SK-N-SH (cell line): ENCODE measurements at regions not wholly inside any gene's neighbourhood (a gene's known extent, or its start where the extent isn't known, plus 50 kb on each side); places are given as distances from the start of the nearest gene placed in this dataset.

Experiments
- CTCF ChIA-PET: fragments of 300-600, 350-600 bp; formaldehyde crosslinking; extraction: SDS; loops from one replicate; lab custom pipeline; 2021; lab: Yijun Ruan, JAX
- POLR2A ChIA-PET: fragments of 350-600 bp; sonication (Branson Sonifier 250); formaldehyde crosslinking; extraction: SDS; loops from one replicate; lab custom pipeline; 2020; ENCODE audit warnings: antibody characterized with exemption, inconsistent platforms; lab: Yijun Ruan, JAX
- DNase-seq: peaks from one replicate; pipeline ENCODE4 v3.0.0; 2012
- H2AFZ ChIP-seq: fragments of 200-600 bp; sonication (generic); 2 replicates; pipeline ENCODE4 v1.8.1; 2016; ENCODE audit warnings: antibody characterized with exemption, mild to moderate bottlenecking, low read depth
- H3F3A ChIP-seq: fragments of 200-600 bp; sonication (generic); replicated peaks from 2 replicates; pipeline ENCODE3; 2016; ENCODE audit warnings: antibody characterized with exemption, mild to moderate bottlenecking; ENCODE audit not compliant: insufficient read depth
- H3K27ac ChIP-seq, 2 experiments: fragments of 200-500 bp in 1 of 2; fragments of 200-600 bp in 1 of 2; sonication (Bioruptor generic) in 1 of 2; sonication (generic), shearing (Covaris generic) in 1 of 2; 2 replicates each; pipeline versions ENCODE4 v1.5.1 to v1.6.1; 2014 to 2016; ENCODE audit warnings: low read depth in 2 of 2, inconsistent platforms in 1 of 2, low read length in 1 of 2, mild to moderate bottlenecking in 1 of 2, mixed read lengths in 1 of 2
- H3K27me3 ChIP-seq: fragments of 200-600 bp; sonication (generic), shearing (Covaris generic); 2 replicates; pipeline ENCODE4 v1.6.1; 2016; ENCODE audit warnings: mixed run types; ENCODE audit not compliant: insufficient read depth
- H3K36me3 ChIP-seq, 2 experiments: fragments of 200-500 bp in 1 of 2; fragments of 200-600 bp in 1 of 2; sonication (Bioruptor generic) in 1 of 2; sonication (generic) in 1 of 2; replicated peaks in 1 of 2; 2 replicates each; pipeline versions ENCODE3 to v1.5.1; 2014 to 2016; ENCODE audit warnings: low read length in 1 of 2, mild to moderate bottlenecking in 1 of 2; ENCODE audit not compliant: insufficient read depth in 2 of 2, control insufficient read depth in 1 of 2
- H3K4me1 ChIP-seq, 2 experiments: fragments of 200-500 bp in 1 of 2; fragments of 200-600 bp in 1 of 2; sonication (Bioruptor generic) in 1 of 2; sonication (generic), shearing (Covaris generic) in 1 of 2; 2 replicates each; pipeline versions ENCODE4 v1.5.1 to v1.6.1; 2014 to 2016; ENCODE audit warnings: low read depth in 1 of 2, low read length in 1 of 2, mixed run types in 1 of 2; ENCODE audit not compliant: insufficient read depth in 2 of 2, control insufficient read depth in 1 of 2
- H3K4me2 ChIP-seq: fragments of 200-600 bp; sonication (generic), shearing (Covaris generic); 2 replicates; pipeline ENCODE4 v1.6.1; 2017; ENCODE audit warnings: mixed run types
- H3K4me3 ChIP-seq, 2 experiments: fragments of 200-500 bp in 1 of 2; fragments of 200-600 bp in 1 of 2; sonication (Bioruptor generic) in 1 of 2; sonication (generic), shearing (Covaris generic) in 1 of 2; 2 replicates each; pipeline versions ENCODE4 v1.5.1 to v1.8.1; 2014 to 2016; ENCODE audit warnings: low read depth in 2 of 2, inconsistent platforms in 1 of 2, low read length in 1 of 2, mild to moderate bottlenecking in 1 of 2, mixed read lengths in 1 of 2, moderate library complexity in 1 of 2
- H3K79me2 ChIP-seq: fragments of 200-600 bp; sonication (generic); 2 replicates; pipeline ENCODE4 v1.8.1; 2017; ENCODE audit warnings: mild to moderate bottlenecking; ENCODE audit not compliant: insufficient read depth
- H3K9ac ChIP-seq: fragments of 200-600 bp; sonication (generic); 2 replicates; pipeline ENCODE4 v1.6.1; 2017; ENCODE audit warnings: mixed run types
- H3K9me2 ChIP-seq: fragments of 200-600 bp; sonication (generic); 2 replicates; pipeline ENCODE4 v1.6.1; 2017; ENCODE audit warnings: mixed run types
- H3K9me3 ChIP-seq: fragments of 200-600 bp; sonication (generic); 2 replicates; pipeline ENCODE4 v1.6.1; 2017; ENCODE audit warnings: mixed run types, mild to moderate bottlenecking, moderate library complexity
- H4K20me1 ChIP-seq: fragments of 200-600 bp; sonication (generic); 2 replicates; pipeline ENCODE4 v1.6.1; 2017; ENCODE audit warnings: mild to moderate bottlenecking, mixed run types; ENCODE audit not compliant: insufficient read depth
- EP300 ChIP-seq, 2 experiments: IDR thresholded peaks; 2 replicates each; pipeline versions ENCODE4 v1.4.0 to v1.6.1; 2012; ENCODE audit warnings: borderline replicate concordance in 1 of 2, low read depth in 1 of 2, low read length in 1 of 2
- FOSL2 ChIP-seq: IDR thresholded peaks from 2 replicates; pipeline ENCODE4 v1.4.0; 2012; ENCODE audit warnings: low read depth, mild to moderate bottlenecking, moderate library complexity, borderline replicate concordance
- FOXJ3 ChIP-seq: sonication (generic); formaldehyde crosslinking; IDR thresholded peaks from 2 replicates; pipeline ENCODE4 v1.5.1; 2020; ENCODE audit warnings: mild to moderate bottlenecking, missing genetic modification reagents
- FOXM1 ChIP-seq: IDR thresholded peaks from 2 replicates; pipeline ENCODE4 v1.4.0; 2012; ENCODE audit warnings: low read depth, mild to moderate bottlenecking
- MEF2A ChIP-seq: IDR thresholded peaks from 2 replicates; pipeline ENCODE4 v1.4.0; 2012; ENCODE audit warnings: low read depth, borderline replicate concordance
- POLR2AphosphoS5 ChIP-seq: IDR thresholded peaks from 2 replicates; pipeline ENCODE4 v1.6.1; 2012; ENCODE audit warnings: low read depth, low read length
- RAD21 ChIP-seq: IDR thresholded peaks from 2 replicates; pipeline ENCODE4 v1.6.1; 2012; ENCODE audit warnings: mild to moderate bottlenecking, low read length
- RFX5 ChIP-seq: IDR thresholded peaks from 2 replicates; pipeline ENCODE4 v1.6.1; 2012; ENCODE audit warnings: mild to moderate bottlenecking, improper control_type of control experiment, low read length
- SMC3 ChIP-seq: IDR thresholded peaks from 2 replicates; pipeline ENCODE4 v1.6.1; 2012; ENCODE audit warnings: low read depth, low read length, improper control_type of control experiment
- TAF1 ChIP-seq: IDR thresholded peaks from 2 replicates; pipeline ENCODE4 v1.6.1; 2012; ENCODE audit warnings: low read depth, mild to moderate bottlenecking, low read length, moderate library complexity, borderline replicate concordance
- TCF12 ChIP-seq: IDR thresholded peaks from 2 replicates; pipeline ENCODE4 v1.4.0; 2012
- TEAD4 ChIP-seq: IDR thresholded peaks from 2 replicates; pipeline ENCODE4 v1.4.0; 2012; ENCODE audit warnings: mild to moderate bottlenecking, borderline replicate concordance; ENCODE audit not compliant: insufficient read depth
- USF1 ChIP-seq: IDR thresholded peaks from 2 replicates; pipeline ENCODE4 v1.4.0; 2012; ENCODE audit warnings: low read depth, borderline replicate concordance
- YY1 ChIP-seq: IDR thresholded peaks from 2 replicates; pipeline ENCODE4 v1.4.0; 2012; ENCODE audit warnings: low read depth, mild to moderate bottlenecking
- WGBS: methylation state at CpG from one replicate; pipeline ENCODE4 v1.1.6; 2017; ENCODE audit warnings: low lambda C conversion rate; 5-methylcytosine and 5-hydroxymethylcytosine counted together
- TF ChIP-seq, protein P1 (sequence below): fragments of 150-350 bp; IDR thresholded peaks from 2 replicates; pipeline ENCODE4 v1.6.1; 2016; ENCODE audit warnings: mild to moderate bottlenecking, low read depth, low read length
- TF ChIP-seq, protein P2 (sequence below): IDR thresholded peaks from 2 replicates; pipeline ENCODE4; 2012
- TF ChIP-seq, protein P3 (sequence below): IDR thresholded peaks from 2 replicates; pipeline ENCODE4 v1.6.1; 2012; ENCODE audit warnings: mild to moderate bottlenecking, low read depth, low read length, moderate library complexity
- TF ChIP-seq, protein P4 (sequence below): IDR thresholded peaks from 2 replicates; pipeline ENCODE4 v1.4.0; 2012; ENCODE audit warnings: low read depth

GRCh38 chr6:147029923-147030322 lies 174.3 kb upstream of the STXBP5 start:
- DNase-seq = no peak
- ChIA-PET POLR2A (no interaction called here), CTCF (interaction anchor here (1.3 kb wide), 1 partner anchor 18 kb away, joined by 3 read pairs; no protein-coding TSS in a partner anchor)
- H3K27me3 ChIP-seq = no peaks in the 10 kb centered on the region
- no peak overlapping the region for H2AFZ ChIP-seq
- no peak overlapping the region for H3K4me3 ChIP-seq
- no peaks in the 10 kb centered on the region for H3K4me1 ChIP-seq
- H3K9me2 ChIP-seq = no peaks in the 10 kb centered on the region
- H3K9ac ChIP-seq = no peak overlapping the region
- H3K36me3 ChIP-seq = no peaks in the 10 kb centered on the region
- H4K20me1 ChIP-seq = no peaks in the 10 kb centered on the region
- no peaks in the 10 kb centered on the region for H3K9me3 ChIP-seq
- TF ChIP-seq TAF1 (no peak), TEAD4 (no peak), SMC3 (no peak), FOSL2 (no peak), MEF2A (no peak), RAD21 (no peak), FOXM1 (no peak), TCF12 (no peak), POLR2AphosphoS5 (no peak), USF1 (no peak), EP300 (IDR thresholded peaks at IDR 0.05; ENCODE audit: borderline replicate concordance in 1 of 2, low read depth in 1 of 2, low read length in 1 of 2) (no peak), YY1 (no peak), FOXJ3 (CRISPR knock-in tag) (no peak), RFX5 (no peak)
- TF ChIP-seq, protein P1, sequence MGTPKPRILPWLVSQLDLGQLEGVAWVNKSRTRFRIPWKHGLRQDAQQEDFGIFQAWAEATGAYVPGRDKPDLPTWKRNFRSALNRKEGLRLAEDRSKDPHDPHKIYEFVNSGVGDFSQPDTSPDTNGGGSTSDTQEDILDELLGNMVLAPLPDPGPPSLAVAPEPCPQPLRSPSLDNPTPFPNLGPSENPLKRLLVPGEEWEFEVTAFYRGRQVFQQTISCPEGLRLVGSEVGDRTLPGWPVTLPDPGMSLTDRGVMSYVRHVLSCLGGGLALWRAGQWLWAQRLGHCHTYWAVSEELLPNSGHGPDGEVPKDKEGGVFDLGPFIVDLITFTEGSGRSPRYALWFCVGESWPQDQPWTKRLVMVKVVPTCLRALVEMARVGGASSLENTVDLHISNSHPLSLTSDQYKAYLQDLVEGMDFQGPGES = no peak
- TF ChIP-seq, protein P2, sequence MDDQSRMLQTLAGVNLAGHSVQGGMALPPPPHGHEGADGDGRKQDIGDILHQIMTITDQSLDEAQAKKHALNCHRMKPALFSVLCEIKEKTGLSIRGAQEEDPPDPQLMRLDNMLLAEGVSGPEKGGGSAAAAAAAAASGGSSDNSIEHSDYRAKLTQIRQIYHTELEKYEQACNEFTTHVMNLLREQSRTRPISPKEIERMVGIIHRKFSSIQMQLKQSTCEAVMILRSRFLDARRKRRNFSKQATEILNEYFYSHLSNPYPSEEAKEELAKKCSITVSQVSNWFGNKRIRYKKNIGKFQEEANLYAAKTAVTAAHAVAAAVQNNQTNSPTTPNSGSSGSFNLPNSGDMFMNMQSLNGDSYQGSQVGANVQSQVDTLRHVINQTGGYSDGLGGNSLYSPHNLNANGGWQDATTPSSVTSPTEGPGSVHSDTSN = no peak
- TF ChIP-seq, protein P3, sequence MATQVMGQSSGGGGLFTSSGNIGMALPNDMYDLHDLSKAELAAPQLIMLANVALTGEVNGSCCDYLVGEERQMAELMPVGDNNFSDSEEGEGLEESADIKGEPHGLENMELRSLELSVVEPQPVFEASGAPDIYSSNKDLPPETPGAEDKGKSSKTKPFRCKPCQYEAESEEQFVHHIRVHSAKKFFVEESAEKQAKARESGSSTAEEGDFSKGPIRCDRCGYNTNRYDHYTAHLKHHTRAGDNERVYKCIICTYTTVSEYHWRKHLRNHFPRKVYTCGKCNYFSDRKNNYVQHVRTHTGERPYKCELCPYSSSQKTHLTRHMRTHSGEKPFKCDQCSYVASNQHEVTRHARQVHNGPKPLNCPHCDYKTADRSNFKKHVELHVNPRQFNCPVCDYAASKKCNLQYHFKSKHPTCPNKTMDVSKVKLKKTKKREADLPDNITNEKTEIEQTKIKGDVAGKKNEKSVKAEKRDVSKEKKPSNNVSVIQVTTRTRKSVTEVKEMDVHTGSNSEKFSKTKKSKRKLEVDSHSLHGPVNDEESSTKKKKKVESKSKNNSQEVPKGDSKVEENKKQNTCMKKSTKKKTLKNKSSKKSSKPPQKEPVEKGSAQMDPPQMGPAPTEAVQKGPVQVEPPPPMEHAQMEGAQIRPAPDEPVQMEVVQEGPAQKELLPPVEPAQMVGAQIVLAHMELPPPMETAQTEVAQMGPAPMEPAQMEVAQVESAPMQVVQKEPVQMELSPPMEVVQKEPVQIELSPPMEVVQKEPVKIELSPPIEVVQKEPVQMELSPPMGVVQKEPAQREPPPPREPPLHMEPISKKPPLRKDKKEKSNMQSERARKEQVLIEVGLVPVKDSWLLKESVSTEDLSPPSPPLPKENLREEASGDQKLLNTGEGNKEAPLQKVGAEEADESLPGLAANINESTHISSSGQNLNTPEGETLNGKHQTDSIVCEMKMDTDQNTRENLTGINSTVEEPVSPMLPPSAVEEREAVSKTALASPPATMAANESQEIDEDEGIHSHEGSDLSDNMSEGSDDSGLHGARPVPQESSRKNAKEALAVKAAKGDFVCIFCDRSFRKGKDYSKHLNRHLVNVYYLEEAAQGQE = no peak
- TF ChIP-seq, protein P4, sequence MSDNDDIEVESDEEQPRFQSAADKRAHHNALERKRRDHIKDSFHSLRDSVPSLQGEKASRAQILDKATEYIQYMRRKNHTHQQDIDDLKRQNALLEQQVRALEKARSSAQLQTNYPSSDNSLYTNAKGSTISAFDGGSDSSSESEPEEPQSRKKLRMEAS = no peak
- 100% methylated on average over 1 of the region's 1 CpG for WGBS
- H3K27ac ChIP-seq = no peak overlapping the region
- H3F3A ChIP-seq = no peaks in the 10 kb centered on the region
- H3K79me2 ChIP-seq = no peaks in the 10 kb centered on the region
- H3K4me2 ChIP-seq = no peak overlapping the region
